ENCODE measurements at regions not wholly inside any gene's neighbourhood (a gene's known extent, or its start where the extent isn't known, plus 50 kb on each side); places are given as distances from the start of the nearest gene placed in this dataset.
"Not testable (repeated sequence)": the region's sequence is repeated elsewhere in the genome, so short reads cannot be mapped to it uniquely, and the experiment has no call there.

- no peak for DNase-seq (ENCODE audit: extremely low spot score, unreplicated experiment)
- no peak for TF ChIP-seq CTCF (conservative IDR thresholded peaks at IDR 0.05)
- peaks cover 5% of the 10 kb centered on the region for H3K9me3 Mint-ChIP-seq
- peaks cover 4% of the 10 kb centered on the region for H3K27me3 Mint-ChIP-seq
- peak overlapping the region; percentile 65 for H3K4me3 Mint-ChIP-seq
- H3K36me3 Mint-ChIP-seq: no peaks in the 10 kb centered on the region
- peaks cover 18% of the 10 kb centered on the region for H3K4me1 Mint-ChIP-seq (ENCODE audit: unreplicated experiment)
- H3K27ac Mint-ChIP-seq: no peak overlapping the region
Observed at GRCh38 chr1:214136324-214136919, 144.5 kb upstream of the SMYD2 start.

GRCh38 chr1:214141486-214141885 is 139.5 kb upstream of the SMYD2 start:
- Mint-ChIP-seq H3K36me3 (no peaks in the 10 kb centered on the region), H3K4me1 (ENCODE audit: unreplicated experiment) (peaks cover 17% of the 10 kb centered on the region), H3K9me3 (peaks cover 5% of the 10 kb centered on the region), H3K27ac (no peak overlapping the region), H3K27me3 (peaks cover 3% of the 10 kb centered on the region), H3K4me3 (no peak overlapping the region)
- no peak for DNase-seq (ENCODE audit: extremely low spot score, unreplicated experiment)
- no peak for TF ChIP-seq CTCF (conservative IDR thresholded peaks at IDR 0.05)

GRCh38 chr1:214143006-214143992 is 137.7 kb upstream of the SMYD2 start:
- no peak for TF ChIP-seq CTCF (conservative IDR thresholded peaks at IDR 0.05)
- Mint-ChIP-seq H3K4me1 (ENCODE audit: unreplicated experiment) (peaks cover 9% of the 10 kb centered on the region), H3K4me3 (no peak overlapping the region), H3K9me3 (peaks cover 5% of the 10 kb centered on the region), H3K36me3 (no peaks in the 10 kb centered on the region), H3K27ac (no peak overlapping the region), H3K27me3 (peaks cover 3% of the 10 kb centered on the region)
- DNase-seq (ENCODE audit: extremely low spot score, unreplicated experiment): no peak

GRCh38 chr1:214144521-214144920 is 136.4 kb upstream of the SMYD2 start:
- H3K36me3 Mint-ChIP-seq; DNase-seq (ENCODE audit: extremely low spot score, unreplicated experiment); H3K27ac Mint-ChIP-seq; H3K9me3 Mint-ChIP-seq; H3K4me3 Mint-ChIP-seq; H3K4me1 Mint-ChIP-seq (ENCODE audit: unreplicated experiment); H3K27me3 Mint-ChIP-seq: not testable (repeated sequence)

GRCh38 chr1:214146523-214146922 is 134.4 kb upstream of the SMYD2 start:
- Mint-ChIP-seq H3K36me3 (no peaks in the 10 kb centered on the region), H3K4me1 (ENCODE audit: unreplicated experiment) (peaks cover 9% of the 10 kb centered on the region), H3K27ac (no peak overlapping the region), H3K4me3 (no peak overlapping the region), H3K27me3 (peaks cover 6% of the 10 kb centered on the region), H3K9me3 (no peaks in the 10 kb centered on the region)
- no peak for DNase-seq (ENCODE audit: extremely low spot score, unreplicated experiment)
- no peak for TF ChIP-seq CTCF (conservative IDR thresholded peaks at IDR 0.05)
